Endothelial cell of umbilical vein (primary cell): ENCODE measurements at regions not wholly inside any gene's neighbourhood (a gene's known extent, or its start where the extent isn't known, plus 50 kb on each side); places are given as distances from the start of the nearest gene placed in this dataset.

Source experiments
- BruUV-seq: library from RNA; stranded (reverse); fragments of 400-500 nt; replicated peaks from 2 replicates; lab custom pipeline; 2021; lab: Mats Ljungman, UMichigan
- CTCF ChIA-PET: fragments of 300-600, 350-600 bp; sonication (Branson Sonifier 250); formaldehyde crosslinking; loops from one replicate; lab custom pipeline; 2021; ENCODE audit warnings: antibody characterized with exemption, inconsistent platforms; lab: Charles Lee
- POLR2A ChIA-PET: fragments of 300-600, 350-600 bp; sonication (Branson Sonifier 250); formaldehyde crosslinking; loops from one replicate; lab custom pipeline; 2021; ENCODE audit warnings: antibody characterized with exemption, inconsistent platforms; lab: Charles Lee
- DNase-seq: peaks from one replicate; pipeline ENCODE4 v3.0.0-alpha.2; 2011; ENCODE audit warnings: low read depth, low spot score
- FAIRE-seq: peaks from 2 replicates; lab custom pipeline; 2011; peaks lifted over from hg19 to GRCh38; lab: Jason Lieb, UNC
- H2AFZ ChIP-seq: 2 replicates; pipeline ENCODE4 v1.6.0; 2012; ENCODE audit warnings: low read depth, low read length, control low read depth, inconsistent platforms
- H3K27ac ChIP-seq: 2 replicates; pipeline ENCODE4 v1.5.1; 2011; ENCODE audit warnings: low read depth, mild to moderate bottlenecking, control low read depth, low read length, moderate library complexity; ENCODE audit not compliant: insufficient read depth
- H3K27me3 ChIP-seq, 2 experiments: 2 replicates each; pipeline versions ENCODE4 v1.6.0 to v1.6.1; 2011; ENCODE audit warnings: low read length in 2 of 2, mixed read lengths in 1 of 2; ENCODE audit not compliant: control insufficient read depth in 2 of 2, insufficient read depth in 2 of 2
- H3K36me3 ChIP-seq, 2 experiments: 2 replicates in 1 of 2; 3 replicates in 1 of 2; pipeline ENCODE4 v1.5.1; 2011; ENCODE audit warnings: low read length in 2 of 2, mild to moderate bottlenecking in 1 of 2, moderate library complexity in 1 of 2; ENCODE audit not compliant: control insufficient read depth in 2 of 2, insufficient read depth in 2 of 2; ENCODE audit errors: extremely low read depth in 1 of 2
- H3K4me1 ChIP-seq: 3 replicates; pipeline ENCODE4 v1.5.1; 2011; ENCODE audit warnings: mild to moderate bottlenecking, low read length; ENCODE audit not compliant: control insufficient read depth, insufficient read depth; ENCODE audit errors: extremely low read depth
- H3K4me2 ChIP-seq: 2 replicates; pipeline ENCODE4 v1.6.1; 2011; ENCODE audit warnings: low read length, control low read depth, mixed read lengths; ENCODE audit not compliant: insufficient read depth
- H3K4me3 ChIP-seq, 3 experiments: fragments of 200-600 bp in 1 of 3; sonication (generic), shearing (Covaris generic) in 1 of 3; replicated peaks in 1 of 3; 2 replicates each; pipeline ENCODE4 v1.5.1; 2011 to 2016; ENCODE audit warnings: control low read depth in 3 of 3, low read length in 3 of 3, mild to moderate bottlenecking in 2 of 3, inconsistent platforms in 1 of 3, low read depth in 1 of 3, moderate library complexity in 1 of 3; ENCODE audit not compliant: insufficient read depth in 1 of 3
- H3K79me2 ChIP-seq: 2 replicates; pipeline ENCODE4 v1.6.0; 2012; ENCODE audit warnings: low read length, inconsistent platforms; ENCODE audit not compliant: control insufficient read depth, insufficient read depth
- H3K9ac ChIP-seq: replicated peaks from 2 replicates; pipeline ENCODE3; 2011; ENCODE audit warnings: low read length, control low read depth; ENCODE audit not compliant: insufficient read depth; ENCODE audit errors: extremely low read depth
- H3K9me1 ChIP-seq: replicated peaks from 3 replicates; pipeline ENCODE4 v1.6.0; 2011; ENCODE audit warnings: mild to moderate bottlenecking, low read length; ENCODE audit not compliant: control insufficient read depth, insufficient read depth; ENCODE audit errors: extremely low read depth
- H3K9me3 ChIP-seq: replicated peaks from 2 replicates; pipeline ENCODE4 v1.5.1; 2012; ENCODE audit warnings: low read length, inconsistent platforms; ENCODE audit not compliant: control insufficient read depth, insufficient read depth
- H4K20me1 ChIP-seq: replicated peaks from 2 replicates; pipeline ENCODE3; 2011; ENCODE audit warnings: mild to moderate bottlenecking, low read length; ENCODE audit not compliant: control insufficient read depth, insufficient read depth; ENCODE audit errors: extremely low read depth
- EZH2 ChIP-seq: IDR thresholded peaks from 2 replicates; pipeline ENCODE4 v1.6.1; 2012; ENCODE audit warnings: borderline replicate concordance, low read depth, mild to moderate bottlenecking, moderate library complexity, low read length, inconsistent platforms; ENCODE audit not compliant: severe bottlenecking
- FOS ChIP-seq: IDR thresholded peaks from 2 replicates; pipeline ENCODE4 v1.6.1; 2011; ENCODE audit warnings: mild to moderate bottlenecking, low read length, moderate library complexity, borderline replicate concordance; ENCODE audit not compliant: insufficient read depth
- GATA2 ChIP-seq: IDR thresholded peaks from 2 replicates; pipeline ENCODE4 v1.7.0; 2011; ENCODE audit warnings: low read depth, mild to moderate bottlenecking, moderate library complexity, mixed read lengths, low read length; ENCODE audit not compliant: insufficient read length, insufficient read depth
- JUN ChIP-seq: IDR thresholded peaks from 2 replicates; pipeline ENCODE4 v1.6.1; 2011; ENCODE audit warnings: borderline replicate concordance, low read depth; ENCODE audit not compliant: insufficient read length, insufficient read depth
- POLR2A ChIP-seq: IDR thresholded peaks from 2 replicates; pipeline ENCODE4 v1.6.1; 2012; ENCODE audit warnings: low read depth, mild to moderate bottlenecking, control low read depth, low read length
- dilution Hi-C: fragments of 300-500 bp; cut with MboI; formaldehyde crosslinking; loops from one replicate; pipeline ENCODE4 v1.15.0; 2019; ENCODE audit warnings: low sequenced_read_pairs; ENCODE audit not compliant: extremely low pct_ligation_motif_present
- intact Hi-C: fragments of 100-400 bp; cut with micrococcal nuclease; formaldehyde crosslinking; loops from one replicate; pipeline ENCODE4 v1.10.0; 2022

GRCh38 chr13:48797761-48798160 is 144.0 kb downstream of the CYSLTR2 start:
- no peak overlapping the region for H3K9ac ChIP-seq
- POLR2A ChIA-PET, result no interaction called here

GRCh38 chr13:48798180-48798579 is 144.5 kb downstream of the CYSLTR2 start:
- H3K36me3 ChIP-seq, result no peaks in the 10 kb centered on the region
- CTCF ChIA-PET, result interaction anchor here (0.7 kb wide), 1 partner anchor 16 kb away, joined by 3 read pairs; no protein-coding TSS in a partner anchor
- no peak overlapping the region for H2AFZ ChIP-seq
- H3K9ac ChIP-seq, result no peak overlapping the region
- DNase-seq (no peak), FAIRE-seq (no peak)
- H3K9me3 ChIP-seq, result no peaks in the 10 kb centered on the region
- no peaks in the 10 kb centered on the region for H4K20me1 ChIP-seq
- no peak overlapping the region for H3K4me3 ChIP-seq
- H3K79me2 ChIP-seq, result no peaks in the 10 kb centered on the region
- no peak for TF ChIP-seq JUN
- no peak for TF ChIP-seq GATA2
- H3K9me1 ChIP-seq, result no peaks in the 10 kb centered on the region
- intact Hi-C loops (no loop called here), dilution Hi-C loops (no loop called here)
- H3K4me1 ChIP-seq, result no peaks in the 10 kb centered on the region
- no TSS peak for BruUV-seq
- POLR2A ChIA-PET, result no interaction called here
- no peak overlapping the region for H3K27ac ChIP-seq
- peaks cover 0 to 2% of the 10 kb centered on the region in 2 experiments for H3K27me3 ChIP-seq
- no peak overlapping the region for H3K4me2 ChIP-seq

More at GRCh38 chr13:48797761-48798160, 144.0 kb downstream of the CYSLTR2 start:
- DNase-seq (no peak), FAIRE-seq (no peak)
- no peak overlapping the region for H2AFZ ChIP-seq
- H3K36me3 ChIP-seq, result no peaks in the 10 kb centered on the region
- H3K4me3 ChIP-seq, result no peak overlapping the region
- H3K27ac ChIP-seq, result no peak overlapping the region
- H4K20me1 ChIP-seq, result no peaks in the 10 kb centered on the region
- no peaks in the 10 kb centered on the region for H3K4me1 ChIP-seq
- no peaks in the 10 kb centered on the region for H3K79me2 ChIP-seq
- no peak for TF ChIP-seq JUN
- no peak for TF ChIP-seq POLR2A
- no peak for TF ChIP-seq EZH2
- no peak for TF ChIP-seq FOS
- CTCF ChIA-PET, result interaction anchor here (0.7 kb wide), 1 partner anchor 16 kb away, joined by 3 read pairs; no protein-coding TSS in a partner anchor
- no peaks in the 10 kb centered on the region for H3K9me1 ChIP-seq
- BruUV-seq, result no TSS peak
- no peak overlapping the region for H3K4me2 ChIP-seq
- peaks cover 0 to 2% of the 10 kb centered on the region in 2 experiments for H3K27me3 ChIP-seq
- intact Hi-C loops, result no loop called here
- no peaks in the 10 kb centered on the region for H3K9me3 ChIP-seq
- dilution Hi-C loops, result no loop called here
